Astrocyte (in vitro differentiated cells and primary cell): ENCODE measurements at regions not wholly inside any gene's neighbourhood (a gene's known extent, or its start where the extent isn't known, plus 50 kb on each side); places are given as distances from the start of the nearest gene placed in this dataset.
A peak's percentile ranks its signal among the peaks of the same experiment; 100 is the strongest.

Experiments used
- DNase-seq: peaks from one replicate; pipeline ENCODE4 v3.0.0-alpha.2; 2010; ENCODE audit warnings: low read depth
- FAIRE-seq: peaks from 2 replicates; lab custom pipeline; 2011; peaks lifted over from hg19 to GRCh38; lab: Jason Lieb, UNC
- H2AFZ ChIP-seq: 2 replicates; pipeline ENCODE4 v1.6.0; 2012; ENCODE audit warnings: low read depth, low read length, inconsistent platforms
- H3K27ac ChIP-seq: 2 replicates; pipeline ENCODE4 v1.5.1; 2011; ENCODE audit warnings: low read depth, low read length, inconsistent platforms
- H3K27me3 ChIP-seq: 2 replicates; pipeline ENCODE4 v1.6.0; 2011; ENCODE audit warnings: low read length, inconsistent platforms; ENCODE audit not compliant: insufficient read depth
- H3K36me3 ChIP-seq: 2 replicates; pipeline ENCODE4 v1.5.1; 2011; ENCODE audit warnings: low read length, inconsistent platforms; ENCODE audit not compliant: insufficient read depth
- H3K4me1 ChIP-seq: 2 replicates; pipeline ENCODE4 v1.5.1; 2011; ENCODE audit warnings: low read length, inconsistent platforms; ENCODE audit not compliant: insufficient read depth
- H3K4me2 ChIP-seq: 2 replicates; pipeline ENCODE4 v1.6.0; 2012; ENCODE audit warnings: low read length, inconsistent platforms
- H3K4me3 ChIP-seq: 2 replicates; pipeline ENCODE4 v1.5.1; 2011; ENCODE audit warnings: low read depth, mild to moderate bottlenecking, low read length, inconsistent platforms; ENCODE audit not compliant: insufficient read depth
- H3K79me2 ChIP-seq: 2 replicates; pipeline ENCODE4 v1.6.0; 2012; ENCODE audit warnings: mild to moderate bottlenecking, low read length, inconsistent platforms; ENCODE audit not compliant: insufficient read depth
- H3K9ac ChIP-seq: 2 replicates; pipeline ENCODE4 v1.6.0; 2012; ENCODE audit warnings: mild to moderate bottlenecking, low read length, inconsistent platforms
- H3K9me3 ChIP-seq: 2 replicates; pipeline ENCODE4 v1.5.1; 2012; ENCODE audit warnings: low read depth, mild to moderate bottlenecking, low read length, inconsistent platforms; ENCODE audit not compliant: insufficient read depth
- H4K20me1 ChIP-seq: 2 replicates; pipeline ENCODE4 v1.6.0; 2012; ENCODE audit warnings: low read length, inconsistent platforms; ENCODE audit not compliant: insufficient read depth
- H3K27ac Mint-ChIP-seq: one replicate; pipeline ENCODE4 v1.8.0; 2021; ENCODE audit warnings: mild to moderate bottlenecking, mixed read lengths; ENCODE audit not compliant: unreplicated experiment
- H3K27me3 Mint-ChIP-seq: one replicate; pipeline ENCODE4 v1.8.0; 2021; ENCODE audit warnings: low read depth, mixed read lengths; ENCODE audit not compliant: unreplicated experiment
- H3K36me3 Mint-ChIP-seq: one replicate; pipeline ENCODE4 v1.8.0; 2021; ENCODE audit warnings: low read depth, mixed read lengths; ENCODE audit not compliant: unreplicated experiment
- H3K4me1 Mint-ChIP-seq: one replicate; pipeline ENCODE4 v1.8.0; 2021; ENCODE audit warnings: low read depth, mixed read lengths; ENCODE audit not compliant: unreplicated experiment
- H3K4me3 Mint-ChIP-seq: one replicate; pipeline ENCODE4 v1.8.0; 2021; ENCODE audit warnings: mild to moderate bottlenecking, moderate library complexity, mixed read lengths; ENCODE audit not compliant: unreplicated experiment
- H3K9me3 Mint-ChIP-seq: one replicate; pipeline ENCODE4 v1.8.0; 2021; ENCODE audit warnings: mild to moderate bottlenecking, mixed read lengths; ENCODE audit not compliant: unreplicated experiment
- EZH2 ChIP-seq: IDR thresholded peaks from 2 replicates; pipeline ENCODE4 v1.6.1; 2012; ENCODE audit warnings: mild to moderate bottlenecking, low read length, inconsistent platforms; ENCODE audit not compliant: insufficient read depth
- TF ChIP-seq, protein P1 (sequence below): IDR thresholded peaks from 2 replicates; pipeline ENCODE4 v1.5.1; 2011; ENCODE audit warnings: low read depth, mild to moderate bottlenecking, inconsistent platforms, low read length, moderate library complexity; ENCODE audit not compliant: insufficient read depth

DNA sequence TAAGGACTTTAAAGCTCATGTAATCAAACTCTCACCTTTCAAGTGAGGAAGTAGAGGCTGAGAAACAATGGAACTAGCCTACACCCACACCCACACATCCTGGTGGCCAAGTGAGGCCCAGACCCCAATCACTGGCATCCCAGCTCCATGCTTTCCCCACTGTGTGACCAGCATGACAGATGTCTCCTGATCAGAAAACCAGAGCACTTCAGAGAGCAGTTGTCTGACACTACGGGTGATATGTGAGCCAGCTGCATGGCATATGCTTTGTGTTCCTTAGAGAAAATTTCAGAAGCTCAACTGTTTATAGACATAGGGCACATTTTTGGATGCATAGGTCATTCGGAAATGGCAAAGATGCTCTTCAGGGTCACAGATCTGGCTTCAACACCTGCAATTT is 315.2 kb downstream of the NDFIP2 start:
- no peaks in the 10 kb centered on the region for H3K27me3 Mint-ChIP-seq
- H3K79me2 ChIP-seq: no peaks in the 10 kb centered on the region
- no peaks in the 10 kb centered on the region for H3K4me1 ChIP-seq
- H3K27ac Mint-ChIP-seq: no peak overlapping the region
- no peaks in the 10 kb centered on the region for H3K36me3 Mint-ChIP-seq
- no peaks in the 10 kb centered on the region for H4K20me1 ChIP-seq
- H3K27ac ChIP-seq: no peak overlapping the region
- no peaks in the 10 kb centered on the region for H3K36me3 ChIP-seq
- H3K9me3 ChIP-seq: no peaks in the 10 kb centered on the region
- TF ChIP-seq EZH2: no peak
- TF ChIP-seq, protein P1, sequence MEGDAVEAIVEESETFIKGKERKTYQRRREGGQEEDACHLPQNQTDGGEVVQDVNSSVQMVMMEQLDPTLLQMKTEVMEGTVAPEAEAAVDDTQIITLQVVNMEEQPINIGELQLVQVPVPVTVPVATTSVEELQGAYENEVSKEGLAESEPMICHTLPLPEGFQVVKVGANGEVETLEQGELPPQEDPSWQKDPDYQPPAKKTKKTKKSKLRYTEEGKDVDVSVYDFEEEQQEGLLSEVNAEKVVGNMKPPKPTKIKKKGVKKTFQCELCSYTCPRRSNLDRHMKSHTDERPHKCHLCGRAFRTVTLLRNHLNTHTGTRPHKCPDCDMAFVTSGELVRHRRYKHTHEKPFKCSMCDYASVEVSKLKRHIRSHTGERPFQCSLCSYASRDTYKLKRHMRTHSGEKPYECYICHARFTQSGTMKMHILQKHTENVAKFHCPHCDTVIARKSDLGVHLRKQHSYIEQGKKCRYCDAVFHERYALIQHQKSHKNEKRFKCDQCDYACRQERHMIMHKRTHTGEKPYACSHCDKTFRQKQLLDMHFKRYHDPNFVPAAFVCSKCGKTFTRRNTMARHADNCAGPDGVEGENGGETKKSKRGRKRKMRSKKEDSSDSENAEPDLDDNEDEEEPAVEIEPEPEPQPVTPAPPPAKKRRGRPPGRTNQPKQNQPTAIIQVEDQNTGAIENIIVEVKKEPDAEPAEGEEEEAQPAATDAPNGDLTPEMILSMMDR: no peak
- H2AFZ ChIP-seq: no peak overlapping the region
- no peak overlapping the region for H3K4me3 Mint-ChIP-seq
- H3K9ac ChIP-seq: no peak overlapping the region
- H3K4me3 ChIP-seq: no peak overlapping the region
- FAIRE-seq (no peak), DNase-seq (no peak)
- H3K27me3 ChIP-seq: no peaks in the 10 kb centered on the region
- H3K4me2 ChIP-seq: no peak overlapping the region
- peaks cover 2% of the 10 kb centered on the region for H3K4me1 Mint-ChIP-seq
- H3K9me3 Mint-ChIP-seq: no peaks in the 10 kb centered on the region

DNA sequence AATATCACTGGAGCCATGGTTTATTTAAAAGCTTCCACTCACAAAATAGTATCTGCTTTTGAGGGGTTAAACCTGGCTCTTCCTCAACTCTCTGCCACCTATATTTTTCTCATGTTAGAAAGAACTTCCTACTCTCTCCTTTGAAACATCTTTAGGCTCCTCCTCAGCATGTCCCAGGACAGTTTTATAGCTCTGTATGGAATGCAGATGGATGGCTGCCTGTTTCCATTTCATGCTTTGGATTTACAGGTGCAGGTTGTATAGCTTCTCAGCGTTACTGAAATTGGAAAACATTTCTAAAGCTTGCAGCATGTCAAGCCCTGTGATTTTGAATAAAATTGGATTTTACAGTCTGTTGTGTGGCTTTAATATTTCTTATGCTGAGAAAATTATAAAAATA is 314.0 kb downstream of the NDFIP2 start:
- no peak overlapping the region for H2AFZ ChIP-seq
- no peak overlapping the region for H3K4me3 Mint-ChIP-seq
- H4K20me1 ChIP-seq: no peaks in the 10 kb centered on the region
- no peak overlapping the region for H3K4me2 ChIP-seq
- H3K9me3 Mint-ChIP-seq: peaks cover 5% of the 10 kb centered on the region
- no peaks in the 10 kb centered on the region for H3K36me3 ChIP-seq
- peaks cover 3% of the 10 kb centered on the region for H3K36me3 Mint-ChIP-seq
- DNase-seq (no peak), FAIRE-seq (no peak)
- H3K79me2 ChIP-seq: no peaks in the 10 kb centered on the region
- H3K4me3 ChIP-seq: no peak overlapping the region
- no peaks in the 10 kb centered on the region for H3K4me1 ChIP-seq
- H3K9me3 ChIP-seq: no peaks in the 10 kb centered on the region
- H3K27ac ChIP-seq: no peak overlapping the region
- H3K27ac Mint-ChIP-seq: no peak overlapping the region
- TF ChIP-seq, protein P1: no peak
- TF ChIP-seq EZH2: no peak
- H3K27me3 ChIP-seq: no peaks in the 10 kb centered on the region
- peaks cover 2% of the 10 kb centered on the region for H3K4me1 Mint-ChIP-seq
- H3K27me3 Mint-ChIP-seq: no peaks in the 10 kb centered on the region
- no peak overlapping the region for H3K9ac ChIP-seq

DNA sequence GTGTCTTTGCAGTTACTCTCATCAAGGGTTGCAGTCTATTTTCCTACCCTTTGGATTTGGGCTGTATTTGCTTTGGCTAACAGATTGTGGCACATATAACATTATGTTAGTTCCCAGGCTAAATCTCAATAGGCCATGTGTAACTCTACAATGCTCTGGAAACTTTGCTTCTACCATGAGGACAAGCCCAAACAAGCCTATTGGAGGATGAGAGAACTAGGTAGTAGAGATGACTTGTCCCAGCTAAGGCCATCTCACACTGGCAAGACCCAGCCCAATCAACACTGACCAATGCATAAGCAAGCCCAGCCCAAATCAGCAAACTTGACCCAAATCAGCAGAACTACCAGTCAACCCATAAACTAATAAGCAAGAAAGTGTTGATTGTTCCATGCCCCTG is 311.8 kb downstream of the NDFIP2 start:
- Mint-ChIP-seq H3K27ac (no peak overlapping the region), H3K4me1 (no peaks in the 10 kb centered on the region), H3K9me3 (peaks cover 7% of the 10 kb centered on the region), H3K36me3 (peaks cover 3% of the 10 kb centered on the region), H3K27me3 (no peaks in the 10 kb centered on the region), H3K4me3 (no peak overlapping the region)
- no peaks in the 10 kb centered on the region for H3K36me3 ChIP-seq
- H3K27ac ChIP-seq: no peak overlapping the region
- no peak overlapping the region for H2AFZ ChIP-seq
- no peaks in the 10 kb centered on the region for H3K79me2 ChIP-seq
- no peak for DNase-seq
- FAIRE-seq: peak; percentile 50
- no peak overlapping the region for H3K4me2 ChIP-seq
- H3K9ac ChIP-seq: no peak overlapping the region
- TF ChIP-seq, protein P1: no peak
- TF ChIP-seq EZH2: no peak
- H3K4me1 ChIP-seq: no peaks in the 10 kb centered on the region
- H4K20me1 ChIP-seq: no peaks in the 10 kb centered on the region
- no peaks in the 10 kb centered on the region for H3K27me3 ChIP-seq
- no peak overlapping the region for H3K4me3 ChIP-seq
- no peaks in the 10 kb centered on the region for H3K9me3 ChIP-seq
